H9 (cell line): ENCODE measurements at regions not wholly inside any gene's neighbourhood (a gene's known extent, or its start where the extent isn't known, plus 50 kb on each side); places are given as distances from the start of the nearest gene placed in this dataset.

Experiments used
- DNase-seq: peaks from one replicate; pipeline ENCODE4 v3.0.0-alpha.2; 2017
- H2AFZ ChIP-seq: one replicate; pipeline ENCODE4 v1.6.1; 2013; ENCODE audit warnings: mild to moderate bottlenecking, low read length, control low read depth, moderate library complexity
- H2AK5ac ChIP-seq: 2 replicates; pipeline ENCODE4 v1.6.1; 2013; ENCODE audit warnings: low read length, control low read depth, mixed read lengths; ENCODE audit not compliant: insufficient read length
- H2BK120ac ChIP-seq: one replicate; pipeline ENCODE4 v1.6.1; 2013; ENCODE audit warnings: low read depth, mild to moderate bottlenecking, low read length, control low read depth, inconsistent platforms; ENCODE audit not compliant: poor library complexity, severe bottlenecking
- H2BK12ac ChIP-seq: 2 replicates; pipeline ENCODE4 v1.6.1; 2013; ENCODE audit warnings: low read length, control low read depth, mixed read lengths, low read depth; ENCODE audit not compliant: insufficient read length
- H2BK15ac ChIP-seq: 2 replicates; pipeline ENCODE4 v1.6.1; 2013; ENCODE audit warnings: low read depth, low read length, control low read depth
- H2BK20ac ChIP-seq: one replicate; pipeline ENCODE4 v1.6.1; 2013; ENCODE audit warnings: low read depth, mild to moderate bottlenecking, low read length, control low read depth, inconsistent platforms; ENCODE audit not compliant: poor library complexity, severe bottlenecking
- H2BK5ac ChIP-seq: 2 replicates; pipeline ENCODE4 v1.6.1; 2013; ENCODE audit warnings: low read length, control low read depth, mixed read lengths; ENCODE audit not compliant: insufficient read length
- H3K14ac ChIP-seq: 2 replicates; pipeline ENCODE4 v1.6.1; 2013; ENCODE audit warnings: low read length, control low read depth; ENCODE audit not compliant: insufficient read depth
- H3K18ac ChIP-seq: 2 replicates; pipeline ENCODE4 v1.6.1; 2013; ENCODE audit warnings: low read depth, mild to moderate bottlenecking, mixed read lengths, low read length, control low read depth; ENCODE audit not compliant: insufficient read length
- H3K23ac ChIP-seq: 2 replicates; pipeline ENCODE4 v1.6.1; 2013; ENCODE audit warnings: low read length, control low read depth, mixed read lengths, low read depth; ENCODE audit not compliant: insufficient read length
- H3K23me2 ChIP-seq: 2 replicates; pipeline ENCODE4 v1.6.1; 2013; ENCODE audit warnings: low read depth, mild to moderate bottlenecking, mixed read lengths, low read length, control low read depth; ENCODE audit not compliant: insufficient read length, poor library complexity, severe bottlenecking
- H3K27ac ChIP-seq: 2 replicates; pipeline ENCODE4 v1.5.1; 2013; ENCODE audit warnings: low read length, control low read depth, mixed read lengths, low read depth; ENCODE audit not compliant: insufficient read length
- H3K27me3 ChIP-seq: 2 replicates; pipeline ENCODE4 v1.6.1; 2013; ENCODE audit warnings: low read length, control low read depth, inconsistent platforms; ENCODE audit not compliant: insufficient read depth
- H3K4ac ChIP-seq: 2 replicates; pipeline ENCODE4 v1.6.1; 2013; ENCODE audit warnings: low read depth, mild to moderate bottlenecking, control low read depth, inconsistent platforms, low read length, moderate library complexity
- H3K4me1 ChIP-seq: 2 replicates; pipeline ENCODE4 v1.6.1; 2013; ENCODE audit warnings: low read length, control low read depth, inconsistent platforms; ENCODE audit not compliant: insufficient read depth
- H3K4me2 ChIP-seq: 2 replicates; pipeline ENCODE4 v1.6.1; 2013; ENCODE audit warnings: low read length, control low read depth, mixed read lengths; ENCODE audit not compliant: insufficient read length, insufficient read depth
- H3K56ac ChIP-seq: 2 replicates; pipeline ENCODE4 v1.6.1; 2013; ENCODE audit warnings: low read depth, mild to moderate bottlenecking, mixed read lengths, low read length, control low read depth; ENCODE audit not compliant: insufficient read length
- H3K79me1 ChIP-seq: 2 replicates; pipeline ENCODE4 v1.6.1; 2013; ENCODE audit warnings: low read depth, mild to moderate bottlenecking, moderate library complexity, low read length, control low read depth, inconsistent platforms; ENCODE audit not compliant: insufficient read depth, poor library complexity, severe bottlenecking
- H3K79me2 ChIP-seq: 2 replicates; pipeline ENCODE4 v1.6.1; 2013; ENCODE audit warnings: low read length, control low read depth, inconsistent platforms; ENCODE audit not compliant: insufficient read depth
- H3K9ac ChIP-seq: 2 replicates; pipeline ENCODE4 v1.6.1; 2013; ENCODE audit warnings: low read length, control low read depth, mixed read lengths; ENCODE audit not compliant: insufficient read length; ENCODE audit errors: extremely low read depth
- H3K9me3 ChIP-seq: one replicate; pipeline ENCODE4 v1.6.1; 2013; ENCODE audit warnings: low read depth, low read length, inconsistent platforms; ENCODE audit not compliant: control insufficient read depth
- H3T11ph ChIP-seq: one replicate; pipeline ENCODE4 v1.6.1; 2013; ENCODE audit warnings: mild to moderate bottlenecking, low read length, control low read depth, inconsistent platforms
- H4K20me1 ChIP-seq: one replicate; pipeline ENCODE4 v1.6.1; 2013; ENCODE audit not compliant: control insufficient read depth, insufficient read length, insufficient read depth
- H4K5ac ChIP-seq: 2 replicates; pipeline ENCODE4 v1.6.1; 2013; ENCODE audit warnings: low read depth, mild to moderate bottlenecking, mixed read lengths, low read length, control low read depth; ENCODE audit not compliant: insufficient read length
- H4K8ac ChIP-seq: replicated peaks from 2 replicates; pipeline ENCODE4 v1.6.1; 2013; ENCODE audit warnings: low read length, control low read depth, mixed read lengths, low read depth; ENCODE audit not compliant: insufficient read length
- H4K91ac ChIP-seq: 2 replicates; pipeline ENCODE4 v1.6.1; 2013; ENCODE audit warnings: low read depth, mild to moderate bottlenecking, moderate library complexity, mixed read lengths, low read length, control low read depth; ENCODE audit not compliant: insufficient read length
- H3K27ac Mint-ChIP-seq, 3 experiments: 2 replicates in 2 of 3; 3 replicates in 1 of 3; pipeline ENCODE4 v1.8.0; 2020 to 2021; ENCODE audit warnings: mixed read lengths in 3 of 3, mild to moderate bottlenecking in 1 of 3, moderate library complexity in 1 of 3
- H3K27me3 Mint-ChIP-seq: 2 replicates; pipeline ENCODE4 v1.8.0; 2021; ENCODE audit warnings: low read depth, mild to moderate bottlenecking, moderate library complexity, mixed read lengths
- H3K36me3 Mint-ChIP-seq, 3 experiments: 2 replicates in 2 of 3; 3 replicates in 1 of 3; pipeline ENCODE4 v1.8.0; 2020 to 2021; ENCODE audit warnings: low read depth in 3 of 3, mixed read lengths in 3 of 3; ENCODE audit not compliant: insufficient read depth in 1 of 3
- H3K4me1 Mint-ChIP-seq, 2 experiments: 2 replicates each; pipeline ENCODE4 v1.8.0; 2020; ENCODE audit warnings: mixed read lengths in 2 of 2
- H3K4me3 Mint-ChIP-seq, 2 experiments: 2 replicates in 1 of 2; 3 replicates in 1 of 2; pipeline ENCODE4 v1.8.0; 2020 to 2021; ENCODE audit warnings: mild to moderate bottlenecking in 2 of 2, mixed read lengths in 2 of 2, moderate library complexity in 1 of 2
- H3K9me3 Mint-ChIP-seq, 2 experiments: 2 replicates in 1 of 2; 3 replicates in 1 of 2; pipeline ENCODE4 v1.8.0; 2020; ENCODE audit warnings: mild to moderate bottlenecking in 2 of 2, mixed read lengths in 2 of 2, moderate library complexity in 1 of 2
- CTCF ChIP-seq: fragments of 200-600 bp; sonication (generic); conservative IDR thresholded peaks from 3 replicates; pipeline ENCODE4 v1.8.0; 2021; ENCODE audit warnings: antibody characterized with exemption, mild to moderate bottlenecking
- whole genome bisulfite sequencing: extraction: QIAGEN DNeasy Blood & Tissue Kit; methylation state at CpG from one replicate; pipeline ENCODE4 v1.1.7; 2013; ENCODE audit warnings: missing lambda C conversion rate, low lambda C conversion rate, mixed read lengths; ENCODE audit not compliant: insufficient read length; ENCODE audit errors: extremely low coverage; 5-methylcytosine and 5-hydroxymethylcytosine counted together

GRCh38 chr3:177992993-177993970 lies 543.0 kb upstream of the KCNMB2 start:
- H3K9me3 Mint-ChIP-seq = no peaks in the 10 kb centered on the region
- no peak overlapping the region for H4K8ac ChIP-seq
- H2BK20ac ChIP-seq = no peak overlapping the region
- H2BK15ac ChIP-seq = no peak overlapping the region
- no peak overlapping the region for H3K23ac ChIP-seq
- H3K4me3 Mint-ChIP-seq = no peak overlapping the region
- H3K27ac Mint-ChIP-seq = no peak overlapping the region
- H3K14ac ChIP-seq = no peak overlapping the region
- no peaks in the 10 kb centered on the region for H3K79me1 ChIP-seq
- H3K27ac ChIP-seq = no peak overlapping the region
- H3K4me1 ChIP-seq = no peaks in the 10 kb centered on the region
- no peaks in the 10 kb centered on the region for H3K23me2 ChIP-seq
- no peaks in the 10 kb centered on the region for H3K4me1 Mint-ChIP-seq
- no CpG with 5 or more reads among the region's 6 CpGs for WGBS
- no peaks in the 10 kb centered on the region for H3K27me3 ChIP-seq
- H4K5ac ChIP-seq = no peak overlapping the region
- no peaks in the 10 kb centered on the region for H3K27me3 Mint-ChIP-seq
- H2AK5ac ChIP-seq = no peak overlapping the region
- H3K9me3 ChIP-seq = no peaks in the 10 kb centered on the region
- no peak for DNase-seq
- H3K18ac ChIP-seq = no peak overlapping the region
- H2BK120ac ChIP-seq = no peak overlapping the region
- no peak overlapping the region for H3K4me2 ChIP-seq
- H3K56ac ChIP-seq = no peak overlapping the region
- H3K9ac ChIP-seq = no peak overlapping the region
- no peak overlapping the region for H2BK12ac ChIP-seq
- H3T11ph ChIP-seq = no peak overlapping the region
- no peak overlapping the region for H2AFZ ChIP-seq
- no peaks in the 10 kb centered on the region for H3K79me2 ChIP-seq
- no peak overlapping the region for H3K4ac ChIP-seq
- H3K36me3 Mint-ChIP-seq = no peaks in the 10 kb centered on the region
- no peak for TF ChIP-seq CTCF
- H4K20me1 ChIP-seq = no peaks in the 10 kb centered on the region
- no peak overlapping the region for H2BK5ac ChIP-seq
- H4K91ac ChIP-seq = no peak overlapping the region
